ENCODE measurements at regions not wholly inside any gene's neighbourhood (a gene's known extent, or its start where the extent isn't known, plus 50 kb on each side); places are given as distances from the start of the nearest gene placed in this dataset.

GRCh38 chr5:15135661-15136060 lies 264.1 kb upstream of the ANKH start:
- Histone ChIP-seq H2AFZ (replicated peaks; ENCODE audit: low read length, poor library complexity) (no peak overlapping the region), H3K4me3 (ENCODE audit: insufficient read depth, low read depth, low read length) (no peak overlapping the region), H2BK120ac (ENCODE audit: low read depth, low read length) (no peak overlapping the region), H3K18ac (ENCODE audit: low read depth, low read length) (no peak overlapping the region), H2BK5ac (ENCODE audit: low read depth, low read length, poor library complexity, severe bottlenecking) (no peak overlapping the region), H3K4me2 (ENCODE audit: low read depth, low read length) (no peak overlapping the region), H3K79me1 (ENCODE audit: low read depth in 1 of 2, low read length in 2 of 2) (no peaks in the 10 kb centered on the region), H3K14ac (replicated peaks; ENCODE audit: low read depth, low read length) (no peak overlapping the region), H3K4me1 (ENCODE audit: control insufficient read depth, insufficient read depth, low read length) (no peaks in the 10 kb centered on the region), H3K9me1 (ENCODE audit: insufficient read depth, low read length) (no peaks in the 10 kb centered on the region), H3K56ac (ENCODE audit: extremely low read depth, insufficient read depth, low read length) (no peak overlapping the region), H2AK9ac (replicated peaks; ENCODE audit: low read depth, low read length, poor library complexity) (no peak overlapping the region), H3K9me3 (ENCODE audit: control insufficient read depth, insufficient read depth, low read length) (no peaks in the 10 kb centered on the region), H4K8ac (ENCODE audit: low read depth in 2 of 2, low read length in 2 of 2) (no peak overlapping the region), H2AK5ac (ENCODE audit: low read depth, low read length) (no peak overlapping the region), H4K5ac (ENCODE audit: low read depth, low read length) (no peak overlapping the region), H3K27ac (ENCODE audit: insufficient read depth, low read length) (no peak overlapping the region), H3K27me3 (ENCODE audit: control insufficient read depth, insufficient read depth, low read length) (peaks cover 6% of the 10 kb centered on the region), H4K91ac (ENCODE audit: insufficient read depth, low read depth, low read length) (no peak overlapping the region), H2BK20ac (ENCODE audit: low read depth, low read length) (no peak overlapping the region), H3K23ac (ENCODE audit: low read depth, low read length) (no peak overlapping the region), H4K20me1 (ENCODE audit: insufficient read depth, low read length) (no peaks in the 10 kb centered on the region), H3K9ac (ENCODE audit: low read depth, low read length) (no peak overlapping the region), H3K4ac (ENCODE audit: low read depth, low read length) (no peak overlapping the region), H3K36me3 (ENCODE audit: control insufficient read depth, insufficient read depth, low read length) (no peaks in the 10 kb centered on the region), H2BK15ac (ENCODE audit: low read depth, low read length) (no peak overlapping the region)
- intact Hi-C loops (cut with micrococcal nuclease) (no loop called here), in situ Hi-C loops (cut with MboI; ENCODE audit: low sequenced_read_pairs) (no loop called here), dilution Hi-C loops (cut with HindIII; ENCODE audit: low sequenced_read_pairs, unreplicated experiment) (no loop called here)
- ChIA-PET CTCF (no interaction called here), POLR2A (ENCODE audit: unreplicated experiment) (no interaction called here)
- WGBS, 2 experiments (ENCODE audit: extremely low coverage in 2 of 2, insufficient read length in 1 of 2): no CpG with 5 or more reads among the region's 2 CpGs
- no peak for DNase-seq
- TF ChIP-seq CHD1 (IDR thresholded peaks at IDR 0.05; ENCODE audit: low read depth, low read length) (no peak), MAZ (IDR thresholded peaks at IDR 0.05; ENCODE audit: borderline replicate concordance, low read depth, low read length) (no peak), RAD21 (IDR thresholded peaks at IDR 0.05; ENCODE audit: low read length) (no peak), FOS (IDR thresholded peaks at IDR 0.05; ENCODE audit: low read depth, low read length) (no peak), MXI1 (IDR thresholded peaks at IDR 0.05; ENCODE audit: borderline replicate concordance, low read depth, low read length) (no peak), BHLHE40 (IDR thresholded peaks at IDR 0.05; ENCODE audit: low read depth, low read length) (no peak), ELK1 (IDR thresholded peaks at IDR 0.05; ENCODE audit: borderline replicate concordance, low read depth, low read length) (no peak)
- no peak for ATAC-seq (ENCODE audit: low read depth)
- no TSS peak for BruUV-seq (replicated peaks)

Data from IMR-90 (cell line).